LNCAP (cell line): ENCODE measurements at regions not wholly inside any gene's neighbourhood (a gene's known extent, or its start where the extent isn't known, plus 50 kb on each side); places are given as distances from the start of the nearest gene placed in this dataset.

Source experiments
- TF ChIP-seq, protein P1 (sequence below): fragments of 450-650 bp; IDR thresholded peaks from 2 replicates; pipeline ENCODE4 v1.5.1; 2017; ENCODE audit warnings: mild to moderate bottlenecking

DNA sequence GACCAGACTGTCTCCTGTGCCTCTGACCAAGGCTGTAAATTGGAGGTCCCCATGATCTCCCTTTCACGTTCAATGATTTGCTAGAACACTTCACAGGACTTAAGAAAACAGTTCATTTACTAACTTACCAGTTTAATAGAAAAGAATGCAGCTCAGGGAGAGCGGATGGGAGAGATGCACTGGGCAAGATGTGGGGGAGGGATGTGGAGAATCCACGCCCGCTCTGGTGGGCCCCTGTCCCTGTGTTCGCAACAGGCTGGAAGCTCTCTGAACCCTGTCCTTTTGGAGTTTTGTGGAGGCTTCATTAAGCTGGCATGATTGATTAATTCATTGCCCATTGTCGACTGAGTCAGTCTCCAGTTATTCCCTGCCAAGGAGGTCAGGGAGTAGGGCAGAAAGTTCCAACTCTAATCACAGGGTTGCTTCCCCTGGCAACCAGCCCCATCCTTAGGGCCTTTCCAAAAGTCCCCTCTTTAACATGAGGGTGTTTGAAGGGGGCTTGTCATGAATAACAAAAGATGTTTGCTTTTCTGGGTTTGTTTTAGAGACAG, 257.1 kb downstream of the ACKR3 start:
- TF ChIP-seq, protein P1, sequence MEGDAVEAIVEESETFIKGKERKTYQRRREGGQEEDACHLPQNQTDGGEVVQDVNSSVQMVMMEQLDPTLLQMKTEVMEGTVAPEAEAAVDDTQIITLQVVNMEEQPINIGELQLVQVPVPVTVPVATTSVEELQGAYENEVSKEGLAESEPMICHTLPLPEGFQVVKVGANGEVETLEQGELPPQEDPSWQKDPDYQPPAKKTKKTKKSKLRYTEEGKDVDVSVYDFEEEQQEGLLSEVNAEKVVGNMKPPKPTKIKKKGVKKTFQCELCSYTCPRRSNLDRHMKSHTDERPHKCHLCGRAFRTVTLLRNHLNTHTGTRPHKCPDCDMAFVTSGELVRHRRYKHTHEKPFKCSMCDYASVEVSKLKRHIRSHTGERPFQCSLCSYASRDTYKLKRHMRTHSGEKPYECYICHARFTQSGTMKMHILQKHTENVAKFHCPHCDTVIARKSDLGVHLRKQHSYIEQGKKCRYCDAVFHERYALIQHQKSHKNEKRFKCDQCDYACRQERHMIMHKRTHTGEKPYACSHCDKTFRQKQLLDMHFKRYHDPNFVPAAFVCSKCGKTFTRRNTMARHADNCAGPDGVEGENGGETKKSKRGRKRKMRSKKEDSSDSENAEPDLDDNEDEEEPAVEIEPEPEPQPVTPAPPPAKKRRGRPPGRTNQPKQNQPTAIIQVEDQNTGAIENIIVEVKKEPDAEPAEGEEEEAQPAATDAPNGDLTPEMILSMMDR: no peak

DNA sequence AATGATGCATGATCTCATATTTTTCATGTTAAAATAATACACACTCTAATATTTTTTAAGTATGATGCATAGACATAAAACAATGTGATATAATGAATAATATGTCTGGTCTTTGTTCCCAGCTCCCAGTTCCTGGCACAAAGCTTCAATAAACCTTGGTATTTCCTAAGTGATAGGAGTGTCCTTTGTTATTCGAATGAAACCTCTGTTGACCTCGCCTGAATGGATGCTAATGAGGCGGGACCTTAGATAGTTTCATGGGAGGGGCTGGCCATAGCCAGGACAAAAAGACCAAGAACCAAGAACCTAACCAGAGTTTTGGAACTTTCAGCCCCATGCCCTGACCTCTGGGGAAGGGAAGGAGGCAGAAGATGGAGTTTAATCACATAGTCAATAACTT, 257.7 kb upstream of the COPS8 start:
- TF ChIP-seq, protein P1: no peak

DNA sequence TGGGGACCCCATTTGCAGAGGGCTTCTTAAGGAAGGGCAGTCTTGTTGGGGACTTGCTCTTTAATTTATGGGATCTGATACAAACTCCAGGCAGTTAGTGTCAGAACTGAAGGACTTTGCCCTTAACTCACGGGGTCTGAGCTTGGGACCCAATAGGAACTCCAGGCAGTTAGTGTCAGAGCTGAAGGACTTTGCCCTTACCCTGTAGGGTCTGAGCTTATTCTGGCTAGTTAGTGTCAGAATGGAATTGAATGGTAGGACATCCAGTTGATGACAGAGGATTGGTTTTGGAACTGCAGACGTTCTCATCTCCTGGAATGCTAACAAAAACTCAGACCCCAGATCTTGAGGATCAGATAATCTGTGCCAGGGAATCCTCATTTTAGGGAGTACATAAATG, 256.9 kb upstream of the COPS8 start:
- TF ChIP-seq, protein P1: no peak

DNA sequence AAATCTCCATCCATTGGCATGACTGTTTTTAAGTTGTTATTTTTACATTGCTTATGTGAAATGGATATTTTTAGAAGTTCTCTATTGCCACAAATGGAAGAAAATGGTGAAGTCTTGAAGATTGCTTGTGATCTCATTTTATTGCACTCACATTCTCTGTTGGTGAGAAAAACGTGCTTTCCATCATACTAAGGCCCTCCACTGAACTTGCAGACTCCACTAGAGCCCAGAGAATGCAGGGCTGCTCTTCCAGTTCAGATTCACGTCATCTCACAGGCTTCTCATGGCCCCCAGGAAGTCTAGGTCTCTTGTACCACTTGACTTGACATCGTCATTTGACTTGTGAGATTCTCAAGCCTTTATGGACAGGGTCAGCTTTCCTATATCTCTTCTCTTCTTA, 254.8 kb upstream of the COPS8 start:
- TF ChIP-seq, protein P1: no peak

DNA sequence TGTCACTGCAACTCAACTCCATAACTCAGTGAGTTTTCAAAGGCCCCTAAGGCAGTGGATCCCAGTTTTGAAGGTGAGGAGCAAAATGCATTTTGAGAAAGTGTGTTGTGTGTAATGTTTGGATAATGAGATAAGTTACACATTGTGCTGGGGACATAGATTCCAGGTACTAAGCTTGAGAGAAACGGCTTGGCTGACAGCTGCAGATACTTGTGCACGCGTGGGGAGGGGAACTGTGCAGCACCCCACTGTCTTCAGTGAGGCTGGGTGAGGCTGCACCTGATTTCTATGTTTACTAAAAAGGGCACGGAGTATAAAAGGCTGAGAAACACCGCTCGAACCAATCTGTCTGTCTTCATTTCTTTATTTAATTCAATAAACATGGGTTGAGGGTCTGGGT, 254.0 kb upstream of the COPS8 start:
- TF ChIP-seq, protein P1: no peak

DNA sequence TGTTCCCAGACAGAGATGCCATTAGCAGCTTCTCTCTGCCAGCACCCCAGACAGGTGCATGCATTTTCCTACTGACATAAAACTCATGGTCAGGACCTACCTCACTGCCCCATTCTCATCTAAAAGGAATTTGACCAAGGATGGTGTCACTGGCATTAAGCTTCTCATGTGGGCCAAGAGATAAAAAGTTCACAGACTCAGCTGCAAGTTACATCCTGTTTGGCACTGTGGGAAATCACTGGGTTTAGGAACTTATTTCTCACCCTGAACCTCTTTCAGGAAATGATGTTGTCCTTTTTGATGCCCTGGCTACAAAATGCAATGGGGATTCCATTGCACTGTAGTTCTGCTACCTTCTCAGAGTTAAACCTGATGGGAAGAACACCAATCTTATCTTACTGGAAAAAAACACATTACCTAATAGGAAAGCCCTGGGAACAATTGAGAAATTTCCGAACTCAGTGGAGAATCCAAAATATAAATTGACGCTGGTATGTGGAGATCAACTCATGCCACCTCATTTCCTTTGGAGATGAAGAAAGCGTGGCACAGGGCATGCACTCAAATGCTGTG, 252.1 kb upstream of the COPS8 start:
- TF ChIP-seq, protein P1: no peak

DNA sequence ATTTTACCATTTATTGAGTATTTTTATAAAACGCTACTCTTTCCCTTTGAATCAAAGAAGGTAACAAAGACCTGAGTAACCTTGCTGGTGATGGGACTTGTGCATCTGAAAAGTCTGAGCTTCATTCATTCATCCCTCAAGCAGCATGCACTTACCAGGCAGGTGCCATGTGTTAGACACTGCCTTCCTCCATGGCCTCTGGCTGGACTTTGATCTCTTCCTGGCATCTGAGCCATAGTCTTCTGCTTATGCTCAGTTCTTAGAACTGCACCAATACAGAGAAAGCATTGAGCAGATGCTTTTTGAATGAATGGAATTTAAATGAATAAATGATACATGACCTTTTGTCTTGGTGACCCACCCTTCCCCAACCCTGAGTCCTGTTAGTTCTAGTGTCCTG, 251.4 kb upstream of the COPS8 start:
- TF ChIP-seq, protein P1: no peak
